ENCODE measurements at regions not wholly inside any gene's neighbourhood (a gene's known extent, or its start where the extent isn't known, plus 50 kb on each side); places are given as distances from the start of the nearest gene placed in this dataset.
"Not testable (repeated sequence)": the region's sequence is repeated elsewhere in the genome, so short reads cannot be mapped to it uniquely, and the experiment has no call there.

GRCh38 chr3:181609030-181609767, 102.5 kb upstream of the SOX2 start:
- no peak for DNase-seq (ENCODE audit: low read depth in 2 of 3, low spot score in 1 of 3)

GRCh38 chr3:181604267-181604666, 107.5 kb upstream of the SOX2 start:
- DNase-seq (ENCODE audit: low read depth in 2 of 3, low spot score in 1 of 3) = no peak

GRCh38 chr3:181596126-181596525, 115.6 kb upstream of the SOX2 start:
- DNase-seq (ENCODE audit: low read depth in 2 of 3, low spot score in 1 of 3) = no peak

GRCh38 chr3:181590939-181591338, 120.8 kb upstream of the SOX2 start:
- not testable (repeated sequence) for DNase-seq (ENCODE audit: low read depth in 2 of 3, low spot score in 1 of 3)

- DNase-seq (ENCODE audit: low read depth in 2 of 3, low spot score in 1 of 3) = no peak
These were observed 129.1 kb upstream of the SOX2 start for GRCh38 chr3:181582619-181583018.

- DNase-seq (ENCODE audit: low read depth in 2 of 3, low spot score in 1 of 3) = no peak
These were observed 130.1 kb upstream of the SOX2 start for GRCh38 chr3:181581656-181582055.

GRCh38 chr3:181578743-181579142, 133.0 kb upstream of the SOX2 start:
- DNase-seq (ENCODE audit: low read depth in 2 of 3, low spot score in 1 of 3) = no peak

GRCh38 chr3:181572432-181572831, 139.3 kb upstream of the SOX2 start:
- no peak for DNase-seq (ENCODE audit: low read depth in 2 of 3, low spot score in 1 of 3)

- DNase-seq (ENCODE audit: low read depth in 2 of 3, low spot score in 1 of 3) = no peak
These were observed 141.3 kb upstream of the SOX2 start for GRCh38 chr3:181570472-181570871.

GRCh38 chr3:181569356-181569940, 142.3 kb upstream of the SOX2 start:
- no peak for DNase-seq (ENCODE audit: low read depth in 2 of 3, low spot score in 1 of 3)

GRCh38 chr3:181568693-181569092, 143.0 kb upstream of the SOX2 start:
- DNase-seq (ENCODE audit: low read depth in 2 of 3, low spot score in 1 of 3) = no peak

- DNase-seq (ENCODE audit: low read depth in 2 of 3, low spot score in 1 of 3) = no peak
These were observed 143.5 kb upstream of the SOX2 start for GRCh38 chr3:181568248-181568647.

GRCh38 chr3:181567311-181568075, 144.2 kb upstream of the SOX2 start:
- DNase-seq (ENCODE audit: low read depth in 2 of 3, low spot score in 1 of 3) = no peak

- DNase-seq (ENCODE audit: low read depth in 2 of 3, low spot score in 1 of 3) = no peak
These were observed 146.3 kb upstream of the SOX2 start for GRCh38 chr3:181565416-181565815.

GRCh38 chr3:181564222-181564621, 147.5 kb upstream of the SOX2 start:
- DNase-seq (ENCODE audit: low read depth in 2 of 3, low spot score in 1 of 3) = no peak

GRCh38 chr3:181561139-181562031, 150.3 kb upstream of the SOX2 start:
- no peak for DNase-seq (ENCODE audit: low read depth in 2 of 3, low spot score in 1 of 3)

GRCh38 chr3:181558870-181559269, 152.9 kb upstream of the SOX2 start:
- DNase-seq (ENCODE audit: low read depth in 2 of 3, low spot score in 1 of 3) = no peak

- no peak for DNase-seq (ENCODE audit: low read depth in 2 of 3, low spot score in 1 of 3)
These were observed 156.0 kb upstream of the SOX2 start for GRCh38 chr3:181555681-181556080.

- DNase-seq (ENCODE audit: low read depth in 2 of 3, low spot score in 1 of 3) = no peak
These were observed 157.4 kb upstream of the SOX2 start for GRCh38 chr3:181554233-181554765.

GRCh38 chr3:181549266-181549665, 162.5 kb upstream of the SOX2 start:
- no peak for DNase-seq (ENCODE audit: low read depth in 2 of 3, low spot score in 1 of 3)

GRCh38 chr3:181541414-181541813, 170.3 kb upstream of the SOX2 start:
- DNase-seq (ENCODE audit: low read depth in 2 of 3, low spot score in 1 of 3) = no peak
